GM10266 (cell line): ENCODE measurements at regions not wholly inside any gene's neighbourhood (a gene's known extent, or its start where the extent isn't known, plus 50 kb on each side); places are given as distances from the start of the nearest gene placed in this dataset.

Experiments used
- DNase-seq: peaks from one replicate; pipeline ENCODE4 v3.0.0; 2012; ENCODE audit errors: extremely low spot score
- TF ChIP-seq, protein P1 (sequence below): IDR thresholded peaks from 2 replicates; pipeline ENCODE4 v1.5.1; 2012; ENCODE audit warnings: mild to moderate bottlenecking, low read depth; ENCODE audit not compliant: control insufficient read depth, insufficient read depth; ENCODE audit errors: missing control alignments

DNA sequence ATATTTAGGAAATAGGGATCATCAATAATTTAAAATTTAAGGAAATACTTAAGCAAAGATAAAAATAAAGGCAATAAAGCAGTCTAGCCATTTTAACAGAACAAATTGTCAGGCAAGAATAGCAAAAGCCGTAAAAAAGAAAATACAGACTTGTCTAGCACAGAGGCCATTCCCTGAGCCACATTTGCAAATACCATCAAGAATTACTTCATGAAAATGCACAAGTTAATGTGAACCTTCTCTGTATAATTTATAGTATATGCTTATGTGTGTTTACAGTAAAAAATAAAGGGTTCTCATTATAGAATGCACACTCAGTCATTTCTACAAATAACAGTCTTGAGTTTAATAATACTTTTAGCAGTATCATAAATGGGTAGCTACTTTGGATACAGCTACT, 505.9 kb upstream of the CPEB2 start:
- DNase-seq: no peak
- TF ChIP-seq, protein P1, sequence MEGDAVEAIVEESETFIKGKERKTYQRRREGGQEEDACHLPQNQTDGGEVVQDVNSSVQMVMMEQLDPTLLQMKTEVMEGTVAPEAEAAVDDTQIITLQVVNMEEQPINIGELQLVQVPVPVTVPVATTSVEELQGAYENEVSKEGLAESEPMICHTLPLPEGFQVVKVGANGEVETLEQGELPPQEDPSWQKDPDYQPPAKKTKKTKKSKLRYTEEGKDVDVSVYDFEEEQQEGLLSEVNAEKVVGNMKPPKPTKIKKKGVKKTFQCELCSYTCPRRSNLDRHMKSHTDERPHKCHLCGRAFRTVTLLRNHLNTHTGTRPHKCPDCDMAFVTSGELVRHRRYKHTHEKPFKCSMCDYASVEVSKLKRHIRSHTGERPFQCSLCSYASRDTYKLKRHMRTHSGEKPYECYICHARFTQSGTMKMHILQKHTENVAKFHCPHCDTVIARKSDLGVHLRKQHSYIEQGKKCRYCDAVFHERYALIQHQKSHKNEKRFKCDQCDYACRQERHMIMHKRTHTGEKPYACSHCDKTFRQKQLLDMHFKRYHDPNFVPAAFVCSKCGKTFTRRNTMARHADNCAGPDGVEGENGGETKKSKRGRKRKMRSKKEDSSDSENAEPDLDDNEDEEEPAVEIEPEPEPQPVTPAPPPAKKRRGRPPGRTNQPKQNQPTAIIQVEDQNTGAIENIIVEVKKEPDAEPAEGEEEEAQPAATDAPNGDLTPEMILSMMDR: no peak

DNA sequence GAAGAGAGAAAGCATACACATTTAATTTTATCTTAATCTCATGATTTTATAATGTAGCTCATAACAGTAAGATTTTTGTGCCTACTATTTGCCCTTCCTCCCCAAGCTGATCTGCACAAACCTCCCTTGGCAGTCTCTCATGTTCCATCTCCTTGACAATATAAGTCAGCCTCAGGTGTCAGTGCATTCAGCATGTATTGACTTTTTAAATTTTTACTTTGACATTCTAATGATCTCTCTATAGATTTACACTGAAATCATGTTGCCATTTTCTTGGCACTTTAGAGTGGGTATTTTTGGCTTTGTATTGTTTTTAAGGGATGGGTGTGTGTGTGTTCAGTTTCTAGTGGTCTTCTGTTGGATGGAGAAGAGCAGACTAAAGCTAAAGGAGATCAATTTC, 505.3 kb upstream of the CPEB2 start:
- TF ChIP-seq, protein P1: no peak
- no peak for DNase-seq

DNA sequence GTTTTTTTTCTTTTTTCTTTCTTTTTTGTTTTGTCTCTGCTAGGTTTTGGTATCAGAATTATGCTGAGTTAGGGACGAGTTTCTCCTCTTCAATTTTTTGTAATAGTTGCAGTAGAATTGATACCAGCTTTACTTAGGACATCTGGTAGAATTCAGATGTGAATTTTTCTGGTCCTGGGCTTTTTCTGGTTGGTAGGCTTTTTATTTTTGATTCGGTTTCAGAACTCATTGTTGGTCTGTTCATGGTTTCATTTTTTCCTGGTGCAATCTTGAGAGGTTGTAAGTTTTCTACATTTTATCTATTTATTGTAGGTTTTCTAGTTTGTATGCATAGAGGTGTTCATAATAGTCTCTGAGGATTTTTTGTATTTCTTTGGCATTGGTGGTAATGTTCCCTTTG, 498.1 kb upstream of the CPEB2 start:
- no peak for DNase-seq
- TF ChIP-seq, protein P1: no peak

DNA sequence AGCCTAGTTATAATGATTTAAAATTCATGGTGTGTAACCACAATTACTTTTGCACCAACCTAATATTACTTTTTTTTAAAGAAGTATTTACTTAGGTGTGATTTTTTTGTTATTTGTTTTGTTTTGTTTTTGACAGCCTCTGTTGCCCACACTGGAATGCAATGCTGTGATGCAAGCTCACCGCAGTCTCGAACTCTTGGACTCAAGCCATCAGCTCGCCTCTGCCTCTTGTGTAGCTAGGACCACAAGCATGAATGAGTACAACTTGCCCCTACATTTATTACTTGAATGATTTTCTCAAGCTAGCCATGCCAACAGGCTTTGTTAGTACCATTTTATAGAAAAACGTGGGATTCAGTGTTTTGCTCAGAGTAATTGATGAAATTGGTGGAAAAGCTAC, 488.8 kb upstream of the CPEB2 start:
- TF ChIP-seq, protein P1: no peak
- no peak for DNase-seq

DNA sequence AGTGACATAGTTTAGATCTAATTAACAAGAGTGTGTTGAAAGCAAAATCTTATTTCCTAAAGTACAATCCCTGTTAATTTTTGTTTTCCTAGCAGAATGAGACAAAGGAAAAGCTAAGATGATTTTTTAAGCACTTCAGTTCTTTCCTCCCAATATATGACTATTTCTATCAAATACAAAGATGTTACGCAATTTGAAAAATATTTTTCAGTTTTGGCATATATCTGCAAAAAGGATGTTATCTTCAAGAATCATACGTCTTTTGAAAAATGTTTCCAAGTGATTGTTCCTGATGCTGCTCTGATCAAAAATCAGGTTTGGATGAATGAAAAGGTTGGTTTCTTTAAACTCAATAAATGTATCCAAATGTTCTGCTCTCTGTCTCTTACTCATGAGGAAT, 486.7 kb upstream of the CPEB2 start:
- TF ChIP-seq, protein P1: no peak
- DNase-seq: no peak

DNA sequence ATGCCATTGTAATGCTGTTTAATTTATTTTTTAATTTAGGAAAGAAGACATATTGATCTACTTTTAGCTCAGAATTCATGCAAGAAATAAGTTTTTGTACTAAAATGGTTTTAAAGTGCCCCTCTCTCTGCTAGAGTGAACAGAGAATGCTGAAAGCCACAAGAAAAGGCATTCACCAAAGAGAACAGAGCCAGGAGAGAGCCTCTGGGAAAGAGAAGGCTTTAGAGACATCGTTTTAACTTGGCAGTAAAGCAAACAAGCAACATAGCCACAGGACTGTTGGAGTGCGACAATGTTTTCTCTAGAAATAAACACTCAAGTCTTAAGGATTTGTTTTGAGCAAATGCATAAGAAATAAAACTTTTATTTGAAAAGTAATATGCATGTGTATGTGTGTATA, 484.1 kb upstream of the CPEB2 start:
- TF ChIP-seq, protein P1: no peak
- DNase-seq: no peak

DNA sequence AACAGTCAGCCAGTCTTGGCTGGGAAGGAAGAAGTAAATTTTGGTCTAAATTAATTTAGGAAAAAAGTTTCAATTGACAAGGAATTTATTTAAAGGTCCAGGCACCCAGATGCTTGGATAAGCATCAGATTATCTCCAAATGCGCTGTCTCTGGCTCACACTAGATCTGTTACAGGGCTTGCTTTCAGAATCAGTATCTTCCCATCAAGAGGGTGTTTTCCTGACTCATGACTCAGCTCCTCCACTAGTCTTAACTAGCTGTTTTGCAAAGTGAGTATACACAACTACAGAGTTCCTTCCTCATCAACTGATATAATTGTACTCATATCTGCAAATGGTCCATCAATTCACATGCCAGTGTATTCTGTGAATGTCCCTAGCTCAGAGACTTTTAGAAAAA, 482.1 kb upstream of the CPEB2 start:
- no peak for DNase-seq
- TF ChIP-seq, protein P1: no peak
